SK-N-DZ (cell line): ENCODE measurements at regions not wholly inside any gene's neighbourhood (a gene's known extent, or its start where the extent isn't known, plus 50 kb on each side); places are given as distances from the start of the nearest gene placed in this dataset.

ENCODE experiments used
- DNase-seq: peaks from one replicate; pipeline ENCODE4 v3.0.0-alpha.2; 2015; ENCODE audit warnings: low spot score

DNA sequence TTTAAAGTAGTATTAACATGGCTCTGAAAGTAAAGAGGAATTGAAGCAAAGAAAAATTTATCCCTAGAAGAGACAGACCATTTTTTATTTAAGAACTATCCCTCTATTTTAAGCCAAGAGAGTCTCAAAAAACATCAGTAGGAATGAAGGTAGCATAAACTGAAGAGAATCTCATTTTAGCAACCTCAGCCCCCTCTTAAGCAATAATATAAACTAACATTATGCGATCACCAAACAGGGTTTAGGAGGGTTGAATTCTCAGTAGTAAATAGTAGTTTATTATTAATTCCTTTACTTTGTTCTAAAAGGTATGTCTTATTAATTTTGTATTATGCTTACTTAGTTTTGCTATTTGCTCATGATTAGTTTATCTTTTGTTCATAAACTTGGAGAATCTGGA lies 287.4 kb downstream of the CDK5RAP2 start:
- no peak for DNase-seq

- no peak for DNase-seq
These were observed 288.9 kb downstream of the CDK5RAP2 start for GRCh38 chr9:120291050-120291449.

DNA sequence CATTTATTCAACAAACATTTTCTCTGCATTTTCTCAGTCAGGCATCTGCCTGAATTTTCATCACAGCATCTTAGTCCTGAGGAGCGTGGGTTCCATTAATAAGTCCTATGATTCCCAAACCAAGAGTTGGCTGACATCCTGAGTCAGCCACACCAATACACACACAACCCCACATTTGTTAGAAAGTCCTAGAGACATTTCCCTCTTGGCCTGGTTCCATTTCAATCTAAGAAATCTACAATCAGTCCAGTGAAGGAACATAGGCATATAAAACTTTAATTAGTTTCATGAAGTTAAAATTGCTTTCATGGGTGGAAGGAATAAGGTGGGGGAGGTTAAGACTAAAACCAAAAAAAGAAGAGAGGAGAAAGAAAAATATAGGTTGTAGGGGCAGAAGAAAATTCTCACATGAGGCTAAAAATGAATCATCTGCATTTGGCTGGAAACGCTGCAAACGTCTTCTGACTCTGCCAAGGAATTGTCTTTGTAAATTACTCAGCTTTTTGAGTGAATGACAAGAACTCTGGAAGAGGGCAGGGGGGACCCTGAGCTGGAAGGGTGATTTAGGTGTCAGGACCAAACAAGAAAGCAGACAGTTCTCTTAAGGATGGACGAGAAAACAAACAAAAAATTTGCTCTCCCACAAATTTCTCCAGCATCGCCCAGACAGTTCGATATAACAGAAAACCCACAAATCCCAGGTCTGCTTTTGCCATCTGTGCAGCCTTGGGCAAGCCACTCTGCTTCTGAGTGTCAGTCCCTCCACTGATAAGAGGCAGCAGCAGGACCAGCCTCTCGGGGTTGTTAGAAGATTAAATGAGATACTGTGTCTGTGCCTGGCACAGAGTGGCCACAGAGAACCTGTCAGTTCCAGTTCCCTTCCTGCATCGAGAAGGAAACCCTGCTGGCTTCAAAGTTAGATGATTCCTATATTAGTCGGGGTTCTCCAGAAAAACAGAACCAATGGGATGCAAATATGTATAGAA lies 289.7 kb downstream of the CDK5RAP2 start:
- no peak for DNase-seq

DNA sequence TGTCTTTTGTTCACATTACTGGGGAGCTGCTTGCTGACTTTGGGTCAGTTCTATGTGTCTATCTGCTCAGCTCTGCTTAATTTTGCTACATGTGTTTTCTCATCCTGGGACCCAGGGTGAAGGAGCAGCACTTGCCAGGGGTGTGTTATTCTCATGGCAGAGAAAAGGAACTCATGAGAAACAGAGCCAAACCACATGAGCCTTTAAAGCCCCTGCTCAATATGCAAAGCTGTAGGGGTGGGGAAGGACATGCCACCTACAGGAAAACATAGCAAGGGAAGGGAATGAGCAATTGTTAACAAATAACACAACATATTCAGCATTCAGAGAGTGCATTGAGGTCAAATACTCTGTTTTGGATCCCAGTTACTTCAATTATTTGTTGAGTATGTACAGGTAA lies 290.9 kb downstream of the CDK5RAP2 start:
- no peak for DNase-seq

- no peak for DNase-seq
These were observed 293.4 kb downstream of the CDK5RAP2 start for GRCh38 chr9:120286530-120286929.

DNA sequence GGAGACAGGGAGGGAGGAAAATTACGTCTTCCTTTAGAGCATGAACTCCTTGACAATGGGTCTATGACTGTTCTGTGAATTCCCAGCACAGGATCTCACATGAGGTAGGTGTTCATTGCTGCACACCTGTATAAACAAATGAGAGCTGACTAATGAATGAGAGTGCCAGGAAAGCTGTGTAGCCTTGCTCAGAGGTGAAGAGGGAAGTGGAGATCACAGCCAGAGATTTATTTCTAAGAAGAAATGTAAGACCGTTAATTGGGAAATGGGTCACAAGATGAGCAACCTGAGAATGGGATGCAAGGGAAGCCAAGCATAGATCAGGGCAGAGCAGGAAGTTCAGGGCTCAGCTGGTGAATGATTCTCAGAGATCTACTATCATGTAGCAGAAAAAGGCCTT lies 295.1 kb downstream of the CDK5RAP2 start:
- no peak for DNase-seq

- no peak for DNase-seq
These were observed 298.3 kb downstream of the CDK5RAP2 start for GRCh38 chr9:120281665-120282064.

DNA sequence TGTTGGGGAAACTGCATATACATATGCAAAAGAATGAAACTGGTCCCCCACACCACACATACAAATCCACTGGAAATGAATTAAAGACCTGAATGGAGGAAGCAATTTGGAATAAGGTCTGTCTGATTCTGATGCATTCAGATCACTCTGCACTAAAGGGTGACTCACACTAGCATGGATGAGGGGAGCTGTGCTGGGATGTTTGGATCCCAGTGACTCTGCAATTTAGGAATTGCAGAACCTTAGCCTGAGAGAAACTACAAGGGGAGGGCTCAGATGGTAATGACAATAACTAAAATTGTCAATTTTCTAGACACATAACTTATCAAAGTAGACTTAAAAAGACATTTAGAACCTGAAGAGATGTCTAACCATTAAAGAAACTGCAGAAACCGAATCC lies 312.0 kb downstream of the CDK5RAP2 start:
- DNase-seq = no peak

DNA sequence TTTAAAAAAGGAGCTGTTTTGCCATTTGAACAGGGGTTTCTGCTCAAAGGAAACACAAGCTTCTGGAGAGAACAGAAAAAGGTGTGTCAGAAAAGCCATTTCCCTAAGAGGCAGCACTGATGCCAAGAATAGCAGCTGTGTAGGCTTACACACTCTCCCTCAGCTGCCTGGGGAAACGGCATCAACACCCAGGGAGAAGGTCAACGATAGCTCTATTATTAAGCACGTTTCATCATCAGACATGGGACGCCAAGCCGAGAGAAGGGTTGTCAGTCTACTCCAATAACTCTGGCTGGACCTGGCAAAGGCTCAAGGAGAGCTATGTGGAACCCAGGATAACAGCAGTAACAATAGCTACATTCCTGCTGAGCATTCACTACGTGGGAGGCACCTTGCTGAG lies 314.2 kb downstream of the CDK5RAP2 start:
- no peak for DNase-seq

DNA sequence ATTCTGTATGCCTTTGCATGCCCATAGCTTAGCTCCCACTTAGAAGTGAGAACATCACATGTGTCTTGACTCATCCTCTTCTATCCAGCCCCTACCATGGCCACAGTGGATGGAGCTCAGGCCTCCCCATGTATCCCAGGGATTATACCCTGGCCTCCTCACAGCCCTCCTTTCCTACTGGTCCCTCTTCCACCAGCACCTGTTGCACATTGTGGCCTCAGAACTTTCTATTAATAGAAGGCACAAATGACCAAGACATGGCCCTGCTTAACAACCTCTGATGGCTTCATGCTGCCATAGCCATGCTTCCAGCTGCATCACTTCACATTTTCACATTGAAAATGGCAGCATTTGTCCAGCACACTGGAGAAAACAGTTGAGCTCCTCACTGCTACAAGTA lies 315.4 kb downstream of the CDK5RAP2 start:
- no peak for DNase-seq

GRCh38 chr9:120263836-120264235 lies 316.1 kb downstream of the CDK5RAP2 start:
- no peak for DNase-seq

- no peak for DNase-seq
These were observed 318.5 kb downstream of the CDK5RAP2 start for GRCh38 chr9:120261419-120261818.

GRCh38 chr9:120259100-120259499 lies 320.9 kb downstream of the CDK5RAP2 start:
- no peak for DNase-seq

DNA sequence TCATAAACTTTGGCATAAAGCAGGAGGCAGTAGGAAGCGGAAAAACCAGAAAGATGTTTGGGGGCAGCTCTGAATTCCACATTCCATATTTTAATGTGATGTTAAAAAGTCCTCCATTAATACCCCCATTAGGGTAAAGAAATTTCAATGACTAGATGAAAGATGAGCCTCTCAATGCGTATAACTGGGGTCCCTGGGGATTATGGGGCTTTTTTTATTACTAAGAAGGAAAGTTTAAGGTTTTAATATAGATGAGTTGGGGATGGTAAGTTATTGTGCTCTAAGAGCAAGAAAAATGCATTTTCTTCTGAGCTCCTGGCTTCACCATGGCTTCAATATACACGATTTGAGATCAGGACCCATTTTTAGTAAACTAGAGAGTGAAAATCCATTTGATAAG lies 321.9 kb downstream of the CDK5RAP2 start:
- DNase-seq = no peak

DNA sequence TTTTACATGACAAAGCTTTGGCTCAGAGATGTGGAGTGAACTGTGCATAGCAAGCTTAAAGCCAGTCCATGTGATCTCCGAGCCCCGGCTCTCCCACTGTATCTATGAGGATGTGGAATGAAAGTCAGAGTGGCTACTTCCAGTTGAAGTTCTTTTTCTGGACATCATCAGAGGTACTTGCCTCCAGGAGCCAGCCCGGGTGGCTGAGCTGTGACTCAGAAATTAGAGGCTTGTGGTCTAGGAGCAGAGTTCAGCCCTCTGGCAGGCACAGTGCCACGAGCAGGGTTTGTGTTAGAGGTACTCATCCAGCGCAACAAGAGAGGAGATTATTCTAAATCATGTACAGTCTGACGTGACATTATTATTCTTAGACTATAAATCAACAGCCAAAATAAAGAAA lies 322.5 kb downstream of the CDK5RAP2 start:
- DNase-seq = no peak

DNA sequence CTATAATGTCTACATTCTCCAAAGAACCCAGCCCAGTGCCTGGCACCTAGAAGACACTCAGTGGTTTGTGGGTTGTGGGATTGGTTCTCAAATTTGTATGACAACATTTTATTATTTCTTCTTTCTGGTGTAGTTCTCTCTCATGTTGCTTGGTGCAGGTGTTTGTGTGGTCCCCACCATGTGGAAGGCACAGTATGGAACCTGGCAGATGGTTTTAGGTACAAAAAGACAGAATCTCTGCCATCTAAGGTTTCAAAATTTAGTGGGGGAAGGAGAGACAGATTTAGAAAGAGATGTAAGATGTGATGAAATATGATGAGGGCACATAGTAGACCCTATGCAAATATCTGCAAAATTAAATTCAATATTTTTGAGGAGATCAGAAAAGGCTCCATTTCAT lies 323.8 kb downstream of the CDK5RAP2 start:
- no peak for DNase-seq

GRCh38 chr9:120252248-120252647 lies 327.7 kb downstream of the CDK5RAP2 start:
- no peak for DNase-seq

- DNase-seq = no peak
These were observed 337.7 kb downstream of the CDK5RAP2 start for GRCh38 chr9:120242116-120242811.

- DNase-seq = no peak
These were observed 343.4 kb downstream of the CDK5RAP2 start for GRCh38 chr9:120236596-120236995.

GRCh38 chr9:120235081-120235480 lies 344.9 kb downstream of the CDK5RAP2 start:
- DNase-seq = no peak

DNA sequence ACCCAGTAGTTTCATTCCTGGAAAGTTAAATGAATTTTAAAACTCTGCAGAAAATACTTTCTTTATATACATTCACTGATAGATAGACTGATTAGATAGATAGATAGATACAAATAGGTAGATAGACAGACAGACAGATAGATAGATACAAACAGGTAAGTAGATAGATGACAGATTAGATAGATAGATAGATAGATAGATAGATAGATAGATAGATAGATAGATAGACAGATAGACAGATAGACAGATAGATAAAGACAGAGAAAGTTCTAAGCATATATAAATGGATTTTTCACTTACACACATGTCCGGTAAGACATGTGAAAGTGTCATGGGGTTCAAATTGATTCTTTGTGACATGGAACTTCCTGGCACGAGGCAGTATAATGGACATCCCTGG lies 349.7 kb downstream of the CDK5RAP2 start:
- no peak for DNase-seq

GRCh38 chr9:120221844-120222243 lies 358.1 kb downstream of the CDK5RAP2 start:
- DNase-seq = no peak

GRCh38 chr9:120214332-120214731 lies 365.6 kb downstream of the CDK5RAP2 start:
- no peak for DNase-seq
